Esophagus muscularis mucosa (tissue), 4 donors: ENCODE measurements at regions not wholly inside any gene's neighbourhood (a gene's known extent, or its start where the extent isn't known, plus 50 kb on each side); places are given as distances from the start of the nearest gene placed in this dataset.

ENCODE experiments used
- EP300 ChIP-seq: sonication (generic); formaldehyde crosslinking; IDR thresholded peaks from one replicate; pipeline ENCODE4 v1.6.1; 2017; ENCODE audit warnings: antibody characterized with exemption
- POLR2A ChIP-seq: fragments of 450-650 bp; IDR thresholded peaks from one replicate; pipeline ENCODE4 v1.6.1; 2017; ENCODE audit warnings: antibody characterized with exemption, moderate library complexity, mild to moderate bottlenecking, low read depth
- POLR2AphosphoS5 ChIP-seq, 2 donors: sonication (generic); formaldehyde crosslinking; IDR thresholded peaks; one replicate each; pipeline ENCODE4 v1.6.1; 2017; ENCODE audit warnings: antibody characterized with exemption in 2 of 2
- TF ChIP-seq, protein P1 (sequence below), 3 experiments: fragments of 200-600 bp in 2 of 3; fragments of 450-650 bp in 1 of 3; sonication (generic) in 2 of 3; IDR thresholded peaks; one replicate each; pipeline ENCODE4 v1.5.1; 2017 to 2019; ENCODE audit warnings: antibody characterized with exemption in 3 of 3, mild to moderate bottlenecking in 2 of 3, moderate library complexity in 1 of 3

DNA sequence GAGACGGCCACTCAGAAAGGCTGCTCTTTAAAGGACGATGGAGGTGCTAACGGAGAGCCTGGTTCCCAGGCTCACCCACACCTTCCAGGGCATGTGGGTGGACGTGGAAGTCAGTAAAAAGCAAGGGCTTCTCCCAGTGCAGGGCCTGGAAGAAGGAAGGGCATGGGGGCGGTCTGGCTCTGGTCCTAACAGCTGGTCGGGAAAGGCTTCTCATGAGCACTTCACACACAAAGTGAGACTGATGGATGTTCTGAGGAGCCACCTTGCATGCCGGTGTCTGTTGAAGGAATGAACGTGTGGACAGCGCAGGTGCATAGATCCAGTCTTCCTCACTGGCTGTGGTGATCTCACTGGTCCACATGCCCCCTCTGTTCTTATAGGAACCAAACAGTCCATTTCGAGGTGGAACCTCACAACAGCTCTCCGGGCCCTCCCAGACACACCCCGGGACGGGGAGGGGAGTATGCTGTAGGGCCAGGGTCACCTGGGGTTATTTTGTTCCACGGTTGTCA lies 90.6 kb upstream of the UXS1 start:
- TF ChIP-seq, protein P1, sequence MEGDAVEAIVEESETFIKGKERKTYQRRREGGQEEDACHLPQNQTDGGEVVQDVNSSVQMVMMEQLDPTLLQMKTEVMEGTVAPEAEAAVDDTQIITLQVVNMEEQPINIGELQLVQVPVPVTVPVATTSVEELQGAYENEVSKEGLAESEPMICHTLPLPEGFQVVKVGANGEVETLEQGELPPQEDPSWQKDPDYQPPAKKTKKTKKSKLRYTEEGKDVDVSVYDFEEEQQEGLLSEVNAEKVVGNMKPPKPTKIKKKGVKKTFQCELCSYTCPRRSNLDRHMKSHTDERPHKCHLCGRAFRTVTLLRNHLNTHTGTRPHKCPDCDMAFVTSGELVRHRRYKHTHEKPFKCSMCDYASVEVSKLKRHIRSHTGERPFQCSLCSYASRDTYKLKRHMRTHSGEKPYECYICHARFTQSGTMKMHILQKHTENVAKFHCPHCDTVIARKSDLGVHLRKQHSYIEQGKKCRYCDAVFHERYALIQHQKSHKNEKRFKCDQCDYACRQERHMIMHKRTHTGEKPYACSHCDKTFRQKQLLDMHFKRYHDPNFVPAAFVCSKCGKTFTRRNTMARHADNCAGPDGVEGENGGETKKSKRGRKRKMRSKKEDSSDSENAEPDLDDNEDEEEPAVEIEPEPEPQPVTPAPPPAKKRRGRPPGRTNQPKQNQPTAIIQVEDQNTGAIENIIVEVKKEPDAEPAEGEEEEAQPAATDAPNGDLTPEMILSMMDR (IDR thresholded peaks at IDR 0.05): no peak
- TF ChIP-seq POLR2A: no peak
- no peak for TF ChIP-seq POLR2AphosphoS5 (IDR thresholded peaks at IDR 0.05)
- no peak for TF ChIP-seq EP300
